ENCODE measurements at regions not wholly inside any gene's neighbourhood (a gene's known extent, or its start where the extent isn't known, plus 50 kb on each side); places are given as distances from the start of the nearest gene placed in this dataset.

DNA sequence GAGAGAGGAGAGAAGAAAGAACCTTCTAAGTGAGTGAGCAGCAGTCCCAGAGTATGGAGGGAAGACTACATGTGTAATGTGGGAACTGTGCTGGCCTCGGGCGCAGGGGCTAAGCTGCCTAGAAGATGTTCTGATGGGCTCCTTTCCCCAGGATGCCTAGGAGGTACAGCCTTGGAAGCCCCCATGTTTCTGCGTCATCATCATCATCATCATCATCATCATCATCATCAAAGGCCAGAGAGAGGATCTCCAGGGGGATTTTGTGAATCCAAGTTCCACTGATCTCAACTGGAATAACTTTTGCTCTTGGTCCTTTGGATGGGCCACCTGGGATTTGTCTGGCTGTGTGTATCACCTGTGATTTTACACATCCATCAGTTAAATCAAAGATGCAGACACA lies 86.0 kb downstream of the BUB3 start:
- TF ChIP-seq OSR1 (CRISPR knock-in tag; IDR thresholded peaks at IDR 0.05) = no peak
- no peak for TF ChIP-seq PATZ1 (CRISPR knock-in tag; IDR thresholded peaks at IDR 0.05; ENCODE audit: borderline replicate concordance)
- TF ChIP-seq, protein P1, sequence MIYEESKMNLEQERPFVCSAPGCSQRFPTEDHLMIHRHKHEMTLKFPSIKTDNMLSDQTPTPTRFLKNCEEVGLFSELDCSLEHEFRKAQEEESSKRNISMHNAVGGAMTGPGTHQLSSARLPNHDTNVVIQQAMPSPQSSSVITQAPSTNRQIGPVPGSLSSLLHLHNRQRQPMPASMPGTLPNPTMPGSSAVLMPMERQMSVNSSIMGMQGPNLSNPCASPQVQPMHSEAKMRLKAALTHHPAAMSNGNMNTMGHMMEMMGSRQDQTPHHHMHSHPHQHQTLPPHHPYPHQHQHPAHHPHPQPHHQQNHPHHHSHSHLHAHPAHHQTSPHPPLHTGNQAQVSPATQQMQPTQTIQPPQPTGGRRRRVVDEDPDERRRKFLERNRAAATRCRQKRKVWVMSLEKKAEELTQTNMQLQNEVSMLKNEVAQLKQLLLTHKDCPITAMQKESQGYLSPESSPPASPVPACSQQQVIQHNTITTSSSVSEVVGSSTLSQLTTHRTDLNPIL (CRISPR knock-in tag; IDR thresholded peaks at IDR 0.05; ENCODE audit: low read depth) = no peak
- no peak for TF ChIP-seq POU6F1 (CRISPR knock-in tag; IDR thresholded peaks at IDR 0.05; ENCODE audit: borderline replicate concordance, low read depth)
- TF ChIP-seq ZFP3 (CRISPR knock-in tag; IDR thresholded peaks at IDR 0.05) = no peak
- TF ChIP-seq ZNF565 (CRISPR knock-in tag; conservative IDR thresholded peaks at IDR 0.05; ENCODE audit: low read depth) = no peak
- no peak for TF ChIP-seq BACH2 (CRISPR knock-in tag; IDR thresholded peaks at IDR 0.05; ENCODE audit: borderline replicate concordance)

Measured in SK-N-SH treated with all-trans-retinoic acid at 6 μM for 48 hours (cell line).